ENCODE measurements at regions not wholly inside any gene's neighbourhood (a gene's known extent, or its start where the extent isn't known, plus 50 kb on each side); places are given as distances from the start of the nearest gene placed in this dataset.
A peak's percentile ranks its signal among the peaks of the same experiment; 100 is the strongest.
"Not testable (repeated sequence)": the region's sequence is repeated elsewhere in the genome, so short reads cannot be mapped to it uniquely, and the experiment has no call there.

DNA sequence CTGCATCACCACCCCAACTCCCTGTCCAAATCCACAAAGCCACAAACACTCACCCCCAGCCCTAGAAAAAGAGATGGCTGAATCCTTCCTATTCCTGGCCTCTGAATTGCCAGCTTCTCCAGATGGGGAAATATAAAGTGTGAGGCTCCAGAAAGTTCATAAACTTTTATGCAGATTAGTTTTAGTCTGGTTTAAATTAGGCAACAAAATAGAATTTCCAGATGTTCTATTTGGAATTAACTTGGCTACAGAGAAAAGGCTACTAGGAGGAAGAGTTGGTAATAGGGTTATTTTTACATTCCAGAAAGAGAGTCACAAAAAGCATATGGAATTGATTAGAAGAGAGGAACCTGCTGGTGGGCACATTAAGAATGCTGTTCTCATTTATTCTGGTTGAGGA, 56.0 kb downstream of the EN1 start:
- DNase-seq = no peak

DNA sequence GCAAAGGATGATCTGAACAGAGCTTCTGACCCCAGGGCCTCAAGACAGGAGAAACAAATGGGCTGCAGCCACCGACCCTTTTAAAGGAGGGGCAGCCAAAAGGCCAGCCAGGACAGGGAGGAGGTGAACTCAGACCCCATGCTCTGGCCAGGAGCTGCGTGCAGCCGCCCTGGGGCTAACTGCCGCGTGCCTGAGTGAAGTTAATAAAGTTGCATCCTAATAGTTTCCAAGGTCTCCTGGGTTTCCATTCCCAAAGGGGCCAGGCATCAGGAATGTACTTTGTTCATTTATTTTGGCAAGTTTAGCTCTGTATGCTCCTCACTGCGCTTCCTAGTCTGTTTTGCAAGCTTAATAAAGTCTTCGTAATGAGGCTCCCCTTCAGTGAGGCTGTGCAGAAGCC, 60.7 kb downstream of the EN1 start:
- no peak for DNase-seq

DNA sequence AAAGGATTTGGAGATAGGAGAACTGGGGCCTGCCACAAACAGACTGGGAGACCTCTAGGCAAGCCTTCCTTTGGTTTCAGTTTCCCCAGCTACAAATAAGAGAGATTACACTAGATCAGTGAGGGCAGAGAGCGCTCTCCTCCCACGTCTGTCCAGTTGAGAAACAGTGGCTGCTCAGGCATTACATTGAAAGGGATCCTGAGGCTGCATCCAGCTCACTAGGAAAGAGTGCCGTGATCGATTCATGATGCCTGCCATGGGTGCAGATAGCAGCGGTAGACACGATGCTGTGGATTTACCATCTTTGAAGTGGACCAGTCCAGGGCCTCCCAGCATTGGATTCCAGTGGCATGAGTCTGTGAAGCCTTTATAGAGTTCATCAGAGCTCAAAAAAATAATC, 62.6 kb downstream of the EN1 start:
- no peak for DNase-seq

DNA sequence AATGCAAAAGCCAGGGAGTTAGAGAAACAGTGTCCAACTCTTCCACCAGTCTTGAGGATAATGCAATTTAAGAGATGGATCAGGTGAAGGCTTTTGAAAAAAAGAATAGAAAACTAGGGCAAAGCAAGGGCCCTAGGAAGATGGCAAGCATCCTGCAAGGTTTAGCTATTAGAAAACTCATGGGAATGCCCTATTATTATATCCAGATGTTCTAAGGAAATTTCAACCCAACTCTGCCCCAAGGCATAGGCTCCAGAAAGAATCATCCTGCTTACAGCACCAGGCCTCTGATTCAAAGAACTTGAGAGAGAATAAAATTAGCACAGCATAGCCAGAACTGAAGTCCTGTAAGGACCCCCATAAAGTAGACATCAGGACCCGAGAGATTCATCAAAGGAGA, 68.1 kb downstream of the EN1 start:
- no peak for DNase-seq

DNA sequence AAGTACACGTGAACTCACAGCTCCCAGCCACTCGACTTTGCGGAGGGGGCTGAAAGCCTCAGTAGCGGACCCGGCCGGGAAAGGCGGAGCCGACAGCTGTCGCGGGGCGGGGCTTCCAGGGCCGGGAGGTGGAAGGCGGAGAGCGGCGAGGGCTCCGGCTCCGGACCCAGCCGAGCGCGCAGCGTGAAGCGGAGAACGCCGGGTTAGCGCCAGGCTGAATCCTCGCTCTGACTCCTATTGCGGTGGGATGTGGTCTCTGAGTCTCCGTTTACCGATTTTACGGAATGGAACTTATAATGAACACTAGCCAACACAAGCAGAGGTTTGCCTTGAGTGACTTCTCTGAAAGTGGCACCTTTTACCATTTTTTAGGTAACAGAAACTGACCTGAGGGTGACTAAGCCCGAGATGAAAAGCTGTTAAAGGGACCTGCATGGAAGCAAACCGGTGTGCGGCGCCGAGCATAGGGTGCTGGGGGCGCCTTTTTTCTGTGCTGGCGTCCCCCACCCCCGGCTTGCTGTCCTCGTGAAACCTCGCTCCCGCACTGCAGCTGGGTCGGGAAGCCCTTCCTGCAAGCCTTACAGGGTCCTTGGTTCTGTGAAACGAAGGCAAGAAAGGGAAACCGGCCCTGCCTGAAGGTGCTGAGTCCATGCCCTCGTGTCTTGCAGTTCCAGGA, 72.9 kb downstream of the EN1 start:
- DNase-seq = peak in 1 of 2 donors; percentile 6

- no peak for DNase-seq
Measured at GRCh38 chr2:118773826-118774225, 73.6 kb downstream of the EN1 start.

DNA sequence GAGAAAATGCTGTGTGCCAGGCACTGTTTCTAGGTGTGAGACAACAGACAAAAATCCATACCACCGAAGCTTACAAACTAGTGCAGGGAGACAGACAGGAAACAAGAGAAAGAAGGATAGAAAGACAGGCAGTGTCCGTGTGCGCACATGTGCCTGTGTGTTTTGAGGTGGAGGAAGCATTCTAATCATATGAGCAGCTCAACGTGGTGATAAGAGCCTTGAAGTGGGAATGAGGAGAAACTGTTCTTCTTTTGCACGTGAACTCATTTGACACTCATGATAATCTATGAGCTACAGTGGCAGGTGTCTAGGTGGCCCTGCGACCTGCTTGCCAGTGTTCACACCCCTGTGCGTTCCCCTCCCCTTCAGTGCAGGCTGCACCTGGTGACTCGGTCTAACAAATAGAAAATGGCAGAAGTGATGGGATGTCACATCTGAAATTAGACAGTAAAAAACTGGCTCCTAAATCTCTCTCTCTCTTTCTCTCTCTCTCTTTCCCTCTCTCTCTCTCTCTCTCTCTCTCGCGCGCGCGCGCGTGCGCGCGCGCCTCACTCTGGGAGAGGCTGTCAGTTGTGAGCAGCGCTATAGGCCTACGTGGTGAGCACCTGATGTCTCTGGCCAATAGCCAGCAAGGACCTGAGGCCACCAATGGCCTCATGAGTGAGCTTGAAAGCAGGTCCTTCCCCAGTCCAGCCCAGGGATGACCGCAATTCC, 74.8 kb downstream of the EN1 start:
- no peak for DNase-seq

DNA sequence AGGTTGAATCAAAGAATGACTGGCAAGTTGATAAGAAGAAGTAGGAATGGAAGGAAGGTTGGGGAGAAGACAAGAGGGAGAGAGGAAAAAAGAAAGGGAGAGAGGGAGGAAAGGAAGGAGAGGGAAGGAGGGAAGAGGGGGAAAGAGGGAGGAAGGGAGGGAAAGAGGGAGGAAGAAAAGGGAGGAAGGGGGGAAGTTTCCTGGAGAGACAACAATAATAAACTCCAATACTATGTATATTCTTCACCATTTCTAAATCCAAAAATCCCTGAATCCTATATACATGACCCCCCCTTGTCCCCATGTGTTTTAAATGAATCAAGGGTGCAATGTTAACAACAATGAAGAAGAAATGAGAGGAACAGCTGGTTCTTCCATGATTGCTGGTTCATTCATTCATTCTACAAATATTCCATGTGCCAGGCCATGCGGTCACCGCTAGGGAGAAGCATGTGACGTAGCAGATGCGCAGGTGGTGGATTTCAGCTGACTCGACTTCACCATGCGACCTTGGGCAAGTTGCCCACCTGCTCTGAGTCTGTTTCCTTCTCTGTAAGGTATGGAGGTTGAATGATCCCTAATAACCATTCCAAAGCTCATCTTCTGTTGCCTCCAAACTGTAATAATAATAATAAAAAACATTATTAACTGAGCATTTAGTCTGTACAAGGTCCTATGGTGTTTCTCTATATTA, 77.6 kb downstream of the EN1 start:
- DNase-seq = no peak

- DNase-seq = no peak
Measured at GRCh38 chr2:118766871-118767270, 80.6 kb downstream of the EN1 start.

- no peak for DNase-seq
Measured at GRCh38 chr2:118764855-118765254, 82.6 kb downstream of the EN1 start.

GRCh38 chr2:118763797-118764196, 83.7 kb downstream of the EN1 start:
- no peak for DNase-seq

- no peak for DNase-seq
Measured at GRCh38 chr2:118762290-118762689, 85.2 kb downstream of the EN1 start.

DNA sequence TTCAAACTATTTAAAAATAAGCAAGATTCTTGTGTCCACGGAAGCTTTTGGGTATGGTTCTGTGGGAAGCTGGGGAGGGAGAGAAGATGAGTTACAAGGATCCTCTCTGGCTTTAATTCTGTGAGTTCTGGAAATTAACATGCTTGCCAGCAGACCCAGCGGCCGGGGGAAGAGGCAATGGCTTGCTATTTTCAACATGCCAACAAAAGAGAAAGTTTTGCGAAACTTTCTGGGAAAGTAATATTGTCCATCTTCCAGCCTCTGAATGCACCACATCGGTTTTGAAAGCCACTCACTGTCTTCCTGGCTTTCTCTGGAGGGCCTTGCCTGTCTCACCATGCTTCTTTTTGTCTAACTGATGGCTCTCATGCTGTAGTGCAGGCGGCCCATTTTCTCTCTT, 85.7 kb downstream of the EN1 start:
- no peak for DNase-seq

DNA sequence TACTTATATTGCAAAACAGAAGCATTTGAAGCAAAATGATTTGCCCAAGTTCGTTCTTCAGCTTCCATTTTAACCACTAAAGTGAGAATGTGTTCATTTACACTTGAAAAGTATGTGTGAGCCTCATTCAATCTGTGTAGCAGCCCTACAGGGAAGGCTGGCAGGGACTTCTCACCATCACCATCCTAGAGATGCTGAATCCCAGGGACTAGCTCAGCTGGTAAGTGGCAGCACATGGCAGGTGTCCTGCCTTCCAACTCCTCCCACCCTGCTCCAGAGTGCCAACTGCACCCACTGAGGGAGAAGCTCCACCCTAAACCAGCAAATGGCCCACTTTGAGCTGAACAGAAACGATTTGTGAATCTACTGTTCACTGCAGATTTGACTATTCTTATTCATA, 91.5 kb downstream of the EN1 start:
- DNase-seq = no peak

DNA sequence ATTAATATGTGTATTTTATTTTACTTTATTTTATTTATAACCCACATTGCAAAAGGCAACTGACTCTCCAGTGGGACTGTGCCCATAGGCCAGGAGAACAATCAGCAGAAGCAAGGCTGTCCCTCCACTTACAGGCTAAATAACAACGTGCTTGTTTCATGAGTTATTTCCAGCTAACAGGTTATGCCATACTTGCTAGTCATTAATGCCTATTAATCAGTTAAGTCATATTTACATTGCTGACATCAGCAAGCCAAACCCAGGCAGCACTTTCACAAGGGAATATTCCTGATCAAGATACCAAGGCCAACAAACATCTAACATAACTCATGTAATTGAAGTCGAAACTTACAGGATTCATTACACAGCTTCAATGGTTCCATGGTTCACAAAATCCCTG, 92.1 kb downstream of the EN1 start:
- no peak for DNase-seq

- DNase-seq = no peak
Measured at GRCh38 chr2:118752762-118753429, 94.6 kb downstream of the EN1 start.

DNA sequence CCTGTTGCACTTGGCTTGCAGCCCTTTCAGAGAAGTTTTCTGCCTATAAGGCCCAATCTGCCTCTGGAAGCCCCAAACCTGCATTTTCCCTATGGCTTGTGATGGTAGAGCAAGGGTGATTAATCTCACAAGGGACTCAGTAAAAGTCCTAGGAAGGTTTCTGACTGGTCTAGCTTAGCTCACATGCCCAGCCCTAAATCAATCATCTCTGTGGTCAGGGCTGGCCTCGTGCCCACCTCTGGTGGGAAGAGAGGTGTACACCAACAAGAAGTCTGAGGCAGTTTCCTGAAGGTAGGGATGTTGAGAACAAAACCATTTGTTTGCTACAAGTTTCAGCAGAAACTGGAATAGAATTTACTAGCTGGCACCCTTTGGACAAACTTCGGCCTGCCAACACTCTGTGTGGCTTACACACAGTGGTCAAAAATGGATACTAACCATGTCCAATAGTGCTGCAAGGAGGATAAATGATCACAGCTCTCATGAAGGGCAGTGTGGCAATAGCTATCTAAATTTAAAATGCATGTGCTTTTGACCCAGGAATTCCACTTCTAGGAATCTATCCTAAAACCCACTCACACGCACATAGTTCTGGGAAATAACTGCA, 96.4 kb downstream of the EN1 start:
- no peak for DNase-seq

DNA sequence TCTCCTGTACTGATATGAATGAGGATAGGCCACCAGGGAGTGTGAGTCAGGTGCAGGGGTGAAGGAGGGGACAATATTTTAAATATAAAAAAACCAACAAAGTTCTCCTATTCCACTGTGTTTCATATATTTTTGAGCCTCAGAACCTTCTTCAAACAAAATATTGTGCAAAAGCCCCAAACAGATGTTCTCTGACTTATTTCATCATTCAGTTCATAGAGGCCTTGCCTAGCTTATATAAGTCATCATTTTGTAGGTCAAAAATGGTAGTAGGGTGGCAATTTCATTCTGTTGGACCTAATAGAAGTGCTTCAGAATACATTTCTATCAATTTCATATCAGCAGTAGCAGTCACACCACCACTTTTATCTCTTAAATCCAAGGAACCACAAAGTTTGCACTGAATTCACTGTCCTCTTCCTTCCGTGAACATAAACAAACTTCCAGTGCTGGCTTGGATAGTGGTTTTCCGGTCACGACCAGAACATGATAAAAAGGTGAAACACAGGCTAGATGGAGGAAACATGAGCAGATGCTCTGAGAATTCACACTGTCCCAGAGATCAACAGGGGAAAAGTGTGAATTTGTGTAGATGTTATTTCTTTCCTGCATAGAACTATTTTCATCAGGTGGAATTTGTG, 99.1 kb downstream of the EN1 start:
- DNase-seq = no peak

- DNase-seq = no peak
Measured at GRCh38 chr2:118747637-118748036, 99.8 kb downstream of the EN1 start.

DNA sequence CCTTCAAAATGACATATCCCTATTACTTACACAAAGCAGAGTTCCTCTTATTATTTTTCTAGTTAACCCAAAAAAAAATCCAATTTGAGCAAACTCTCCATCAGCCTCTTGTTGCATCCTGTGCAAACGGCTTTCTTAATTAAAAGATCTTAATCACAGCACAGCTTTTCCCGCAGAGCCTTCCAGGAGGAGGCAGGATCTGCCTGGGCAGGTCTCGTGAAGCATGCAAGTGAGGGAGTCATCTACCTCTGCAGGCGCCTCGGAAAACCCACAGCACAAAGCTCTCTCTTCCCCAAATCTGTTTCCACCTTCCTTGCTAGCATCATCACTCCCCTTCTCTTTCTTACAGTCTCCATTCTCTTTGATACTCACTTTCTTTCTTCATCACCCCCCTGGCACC, 100.4 kb downstream of the EN1 start:
- no peak for DNase-seq

GRCh38 chr2:118744682-118745181, 102.7 kb downstream of the EN1 start:
- not testable (repeated sequence) for DNase-seq
